Testis (tissue), 2 donors: ENCODE measurements at regions not wholly inside any gene's neighbourhood (a gene's known extent, or its start where the extent isn't known, plus 50 kb on each side); places are given as distances from the start of the nearest gene placed in this dataset.

Experiments
- CTCF ChIP-seq, 3 experiments: fragments of 450-650 bp in 2 of 3; fragments of 200-600 bp in 1 of 3; sonication (generic) in 1 of 3; IDR thresholded peaks; one replicate each; pipeline ENCODE4 v1.5.1; 2016 to 2019; ENCODE audit warnings: antibody characterized with exemption in 3 of 3, mild to moderate bottlenecking in 2 of 3, moderate library complexity in 1 of 3
- POLR2A ChIP-seq: fragments of 450-650 bp; IDR thresholded peaks from one replicate; pipeline ENCODE4 v1.6.1; 2017; ENCODE audit warnings: antibody characterized with exemption, mild to moderate bottlenecking, moderate library complexity

DNA sequence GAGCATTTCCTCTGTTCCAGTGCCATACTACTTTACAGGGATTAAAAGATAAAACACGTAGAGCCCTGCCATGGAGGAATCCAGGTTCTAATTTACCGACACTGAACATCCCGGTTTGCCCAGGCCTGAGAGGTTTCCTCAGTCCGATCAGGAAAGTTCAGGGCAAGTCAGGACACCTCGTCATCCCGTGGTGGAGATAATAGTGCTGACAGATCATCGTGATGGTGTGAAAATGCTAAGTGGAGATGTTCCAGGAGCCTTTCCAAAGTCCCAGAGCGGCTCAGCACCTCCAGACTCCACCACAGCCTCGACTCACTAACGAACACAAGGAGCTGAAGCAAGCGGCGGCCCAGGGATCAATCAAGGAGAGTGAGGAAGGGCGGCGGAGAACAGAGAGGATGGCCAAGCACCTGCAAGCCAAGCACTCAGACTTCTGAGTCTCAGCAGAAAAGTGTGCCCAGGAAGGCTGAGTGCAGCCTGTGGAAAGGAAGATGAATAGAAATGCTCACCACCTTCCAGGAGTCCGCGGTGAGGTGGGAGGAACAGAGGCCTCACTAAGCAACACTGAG lies 103.7 kb upstream of the VWC2 start:
- no peak for TF ChIP-seq CTCF (IDR thresholded peaks at IDR 0.05)
- TF ChIP-seq POLR2A: no peak
